ENCODE measurements at regions not wholly inside any gene's neighbourhood (a gene's known extent, or its start where the extent isn't known, plus 50 kb on each side); places are given as distances from the start of the nearest gene placed in this dataset.

- H3K36me3 ChIP-seq (ENCODE audit: control insufficient read depth in 2 of 2, insufficient read depth in 1 of 2, low read length in 2 of 2): no peaks in the 10 kb centered on the region
- TF ChIP-seq ZBTB49 (tag by site-specific recombination; IDR thresholded peaks at IDR 0.05; ENCODE audit: low read depth) (no peak), ZNF214 (tag by site-specific recombination; IDR thresholded peaks at IDR 0.05; ENCODE audit: borderline replicate concordance) (no peak), MYNN (tag by site-specific recombination; IDR thresholded peaks at IDR 0.05; ENCODE audit: borderline replicate concordance) (no peak), ZNF175 (tag by site-specific recombination; IDR thresholded peaks at IDR 0.05) (no peak), ZNF560 (tag by site-specific recombination; IDR thresholded peaks at IDR 0.05; ENCODE audit: borderline replicate concordance) (no peak), BCL6B (tag by site-specific recombination; IDR thresholded peaks at IDR 0.05) (no peak), ZNF132 (tag by site-specific recombination; IDR thresholded peaks at IDR 0.05; ENCODE audit: borderline replicate concordance) (no peak), ZNF658 (tag by site-specific recombination; IDR thresholded peaks at IDR 0.05) (no peak)
- no peak overlapping the region for H3K27ac ChIP-seq (ENCODE audit: extremely low read depth, low read depth, low read length)
- H3K4me3 ChIP-seq (ENCODE audit: low read depth, low read length): no peak overlapping the region
- CTCF ChIA-PET: interaction anchor here (0.7 to 1.7 kb wide), 2 partner anchors 31 to 83 kb away, joined by 3 to 4 read pairs; no protein-coding TSS in a partner anchor
- no peaks in the 10 kb centered on the region for H3K9me3 ChIP-seq (ENCODE audit: control insufficient read depth, insufficient read depth, low read depth, low read length)
- H3K4me1 ChIP-seq (ENCODE audit: control insufficient read depth, insufficient read depth, low read length): no peaks in the 10 kb centered on the region
- POLR2A ChIA-PET: interaction anchor here (0.7 kb wide), 1 partner anchor 12 kb away, joined by 5 read pairs; no protein-coding TSS in a partner anchor
Observed at GRCh38 chr2:15856318-15856717, 84.0 kb upstream of the MYCN start.

- no peaks in the 10 kb centered on the region for H3K36me3 ChIP-seq (ENCODE audit: control insufficient read depth in 2 of 2, insufficient read depth in 1 of 2, low read length in 2 of 2)
Observed at GRCh38 chr2:15858466-15858865, 81.9 kb upstream of the MYCN start.

More at GRCh38 chr2:15858466-15858865, 81.9 kb upstream of the MYCN start:
- TF ChIP-seq ZNF23 (tag by site-specific recombination; IDR thresholded peaks at IDR 0.05; ENCODE audit: borderline replicate concordance) (no peak), SP7 (tag by site-specific recombination; IDR thresholded peaks at IDR 0.05) (no peak), GLIS2 (tag by site-specific recombination; IDR thresholded peaks at IDR 0.05) (no peak), KLF16 (tag by site-specific recombination; IDR thresholded peaks at IDR 0.05) (no peak), PRDM4 (tag by site-specific recombination; IDR thresholded peaks at IDR 0.05) (no peak), ZXDB (tag by site-specific recombination; IDR thresholded peaks at IDR 0.05) (no peak), ZNF639 (tag by site-specific recombination; IDR thresholded peaks at IDR 0.05) (no peak), KLF17 (tag by site-specific recombination; IDR thresholded peaks at IDR 0.05) (no peak), ZNF274 (IDR thresholded peaks at IDR 0.05; ENCODE audit: low read length) (no peak), ZNF274 (tag by site-specific recombination; IDR thresholded peaks at IDR 0.05; ENCODE audit: borderline replicate concordance) (no peak), ZNF624 (tag by site-specific recombination; IDR thresholded peaks at IDR 0.05) (no peak), ZNF24 (tag by site-specific recombination; IDR thresholded peaks at IDR 0.05) (no peak), ZNF558 (tag by site-specific recombination; IDR thresholded peaks at IDR 0.05) (no peak)
- no peak overlapping the region for H3K4me3 ChIP-seq (ENCODE audit: low read depth, low read length)
- CTCF ChIA-PET: interaction anchor here (0.7 to 1.2 kb wide), 2 partner anchors 18 to 32 kb away, joined by 3 read pairs; no protein-coding TSS in a partner anchor
- H3K27ac ChIP-seq (ENCODE audit: extremely low read depth, low read depth, low read length): no peak overlapping the region
- H3K4me1 ChIP-seq (ENCODE audit: control insufficient read depth, insufficient read depth, low read length): no peaks in the 10 kb centered on the region
- POLR2A ChIA-PET: interaction anchor here (1.5 kb wide), 1 partner anchor 81 kb away, joined by 3 read pairs; the partner anchor contains the start of gene MYCN
- no peaks in the 10 kb centered on the region for H3K9me3 ChIP-seq (ENCODE audit: control insufficient read depth, insufficient read depth, low read depth, low read length)
